ENCODE measurements at regions not wholly inside any gene's neighbourhood (a gene's known extent, or its start where the extent isn't known, plus 50 kb on each side); places are given as distances from the start of the nearest gene placed in this dataset.
"Not testable (repeated sequence)": the region's sequence is repeated elsewhere in the genome, so short reads cannot be mapped to it uniquely, and the experiment has no call there.

DNA sequence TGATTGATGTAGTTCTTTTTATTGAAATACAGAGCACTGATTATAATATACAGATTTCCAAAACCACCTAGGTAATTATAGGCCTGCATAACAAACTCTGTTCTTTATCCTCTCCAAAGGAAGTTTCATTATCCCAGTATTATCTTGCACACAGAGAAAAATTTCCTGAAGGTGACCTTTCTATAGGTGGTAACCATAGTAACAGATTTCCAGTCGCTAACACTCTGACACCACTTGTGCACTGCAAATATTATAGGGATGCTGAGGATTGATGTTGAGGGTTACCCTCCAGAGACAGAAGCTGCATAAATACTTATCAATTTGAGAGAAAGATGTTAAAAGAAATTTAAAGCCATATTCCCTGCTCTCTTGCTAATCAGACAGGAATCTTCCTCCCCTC is 274.5 kb upstream of the NRSN1 start:
- no peak for DNase-seq (ENCODE audit: low spot score)
- Mint-ChIP-seq H3K4me3 (ENCODE audit: unreplicated experiment) (no peak overlapping the region), H3K4me1 (ENCODE audit: unreplicated experiment) (no peaks in the 10 kb centered on the region), H3K27me3 (ENCODE audit: unreplicated experiment) (no peaks in the 10 kb centered on the region), H3K36me3 (ENCODE audit: low read depth, unreplicated experiment) (no peaks in the 10 kb centered on the region), H3K27ac (ENCODE audit: unreplicated experiment) (no peak overlapping the region), H3K9me3 (ENCODE audit: unreplicated experiment) (no peaks in the 10 kb centered on the region)
- TF ChIP-seq, protein P1, sequence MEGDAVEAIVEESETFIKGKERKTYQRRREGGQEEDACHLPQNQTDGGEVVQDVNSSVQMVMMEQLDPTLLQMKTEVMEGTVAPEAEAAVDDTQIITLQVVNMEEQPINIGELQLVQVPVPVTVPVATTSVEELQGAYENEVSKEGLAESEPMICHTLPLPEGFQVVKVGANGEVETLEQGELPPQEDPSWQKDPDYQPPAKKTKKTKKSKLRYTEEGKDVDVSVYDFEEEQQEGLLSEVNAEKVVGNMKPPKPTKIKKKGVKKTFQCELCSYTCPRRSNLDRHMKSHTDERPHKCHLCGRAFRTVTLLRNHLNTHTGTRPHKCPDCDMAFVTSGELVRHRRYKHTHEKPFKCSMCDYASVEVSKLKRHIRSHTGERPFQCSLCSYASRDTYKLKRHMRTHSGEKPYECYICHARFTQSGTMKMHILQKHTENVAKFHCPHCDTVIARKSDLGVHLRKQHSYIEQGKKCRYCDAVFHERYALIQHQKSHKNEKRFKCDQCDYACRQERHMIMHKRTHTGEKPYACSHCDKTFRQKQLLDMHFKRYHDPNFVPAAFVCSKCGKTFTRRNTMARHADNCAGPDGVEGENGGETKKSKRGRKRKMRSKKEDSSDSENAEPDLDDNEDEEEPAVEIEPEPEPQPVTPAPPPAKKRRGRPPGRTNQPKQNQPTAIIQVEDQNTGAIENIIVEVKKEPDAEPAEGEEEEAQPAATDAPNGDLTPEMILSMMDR (IDR thresholded peaks at IDR 0.05; ENCODE audit: unreplicated experiment), result no peak

DNA sequence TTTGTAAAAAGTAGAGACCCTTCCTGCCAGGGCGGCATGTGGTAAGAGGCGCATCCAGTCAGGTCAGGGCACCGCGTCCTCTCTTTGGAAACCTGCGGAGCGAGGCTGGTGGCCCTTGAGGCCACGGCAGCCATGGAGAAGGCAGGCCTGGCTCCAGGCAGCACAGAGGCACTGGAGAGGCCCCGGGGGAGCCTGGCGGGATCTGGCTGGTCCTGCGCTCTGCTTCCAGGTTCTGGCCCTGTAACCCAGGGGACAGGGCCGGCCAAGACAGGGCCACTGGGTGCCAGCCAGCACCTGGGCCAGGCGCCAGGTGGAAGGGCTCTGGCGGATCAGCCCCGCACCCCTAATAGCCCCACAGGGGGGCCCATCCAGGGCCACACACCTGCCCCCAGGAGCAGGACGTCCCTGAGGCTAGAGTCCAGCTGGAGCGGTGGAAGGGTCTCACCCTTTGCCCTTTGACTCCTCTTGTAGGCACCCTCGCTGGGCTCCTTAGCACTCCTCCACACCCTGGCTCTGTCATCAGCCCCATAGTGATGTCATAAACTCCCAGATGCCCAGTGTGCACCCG is 272.4 kb upstream of the NRSN1 start:
- H3K36me3 Mint-ChIP-seq (ENCODE audit: low read depth, unreplicated experiment); H3K4me3 Mint-ChIP-seq (ENCODE audit: unreplicated experiment); H3K9me3 Mint-ChIP-seq (ENCODE audit: unreplicated experiment); H3K27me3 Mint-ChIP-seq (ENCODE audit: unreplicated experiment); DNase-seq (ENCODE audit: low spot score); H3K27ac Mint-ChIP-seq (ENCODE audit: unreplicated experiment); H3K4me1 Mint-ChIP-seq (ENCODE audit: unreplicated experiment): not testable (repeated sequence)

DNA sequence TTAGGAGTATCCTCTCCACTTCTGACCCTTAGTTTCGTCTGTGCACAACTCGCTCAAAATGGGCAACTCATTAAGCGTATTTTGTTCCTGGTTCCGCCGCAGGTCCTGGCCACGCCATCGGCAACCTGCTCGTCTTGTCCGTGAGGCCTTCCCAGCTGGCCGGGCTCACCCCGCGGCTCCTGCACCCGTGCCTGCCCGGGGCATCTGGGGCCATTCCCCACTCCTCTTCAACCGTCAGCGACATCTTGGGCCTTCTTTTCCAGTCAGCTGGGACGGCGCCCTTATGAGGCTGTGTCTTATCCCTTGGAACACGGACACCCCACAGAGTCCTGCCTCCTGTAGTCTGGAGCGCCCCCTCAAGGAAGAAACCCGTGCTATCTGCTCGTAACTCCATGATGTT is 271.9 kb upstream of the NRSN1 start:
- not testable (repeated sequence) for H3K4me3 Mint-ChIP-seq (ENCODE audit: unreplicated experiment); H3K36me3 Mint-ChIP-seq (ENCODE audit: low read depth, unreplicated experiment); DNase-seq (ENCODE audit: low spot score); H3K27me3 Mint-ChIP-seq (ENCODE audit: unreplicated experiment); H3K27ac Mint-ChIP-seq (ENCODE audit: unreplicated experiment); H3K9me3 Mint-ChIP-seq (ENCODE audit: unreplicated experiment); H3K4me1 Mint-ChIP-seq (ENCODE audit: unreplicated experiment)

DNA sequence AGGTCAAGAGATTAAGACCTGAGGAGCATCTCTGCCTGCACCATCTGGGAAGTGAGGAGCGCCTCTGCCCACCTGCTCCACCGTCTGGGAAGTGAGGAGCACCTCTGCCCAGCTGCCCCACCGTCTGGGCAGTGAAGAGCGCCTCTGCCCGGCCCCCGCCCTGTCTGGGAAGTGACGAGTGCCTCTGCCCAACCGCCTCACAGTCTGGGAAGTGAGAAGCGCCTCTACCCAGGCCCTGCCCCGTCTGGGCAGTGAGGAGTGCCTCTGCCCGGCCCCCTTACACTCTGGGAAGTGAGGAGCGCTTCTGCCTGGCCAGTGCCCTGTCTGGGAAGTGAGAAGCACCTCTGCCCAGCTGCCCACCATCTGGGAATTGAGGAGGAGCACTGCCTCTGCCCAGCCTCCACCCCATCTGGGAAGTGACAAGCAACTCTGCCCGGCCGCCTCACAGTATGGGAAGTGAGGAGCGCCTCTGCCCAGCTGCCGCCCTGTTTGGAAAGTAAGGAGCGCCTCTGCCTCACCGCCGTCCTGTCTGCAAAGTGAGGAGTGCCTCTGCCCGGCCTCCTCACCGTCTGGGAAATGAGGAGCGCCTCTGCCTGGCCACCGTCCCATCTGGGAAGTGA is 270.4 kb upstream of the NRSN1 start:
- Mint-ChIP-seq H3K4me1 (ENCODE audit: unreplicated experiment) (no peaks in the 10 kb centered on the region), H3K36me3 (ENCODE audit: low read depth, unreplicated experiment) (no peaks in the 10 kb centered on the region), H3K27ac (ENCODE audit: unreplicated experiment) (no peak overlapping the region), H3K9me3 (ENCODE audit: unreplicated experiment) (no peaks in the 10 kb centered on the region), H3K4me3 (ENCODE audit: unreplicated experiment) (no peak overlapping the region), H3K27me3 (ENCODE audit: unreplicated experiment) (no peaks in the 10 kb centered on the region)
- no peak for DNase-seq (ENCODE audit: low spot score)
- TF ChIP-seq, protein P1 (IDR thresholded peaks at IDR 0.05; ENCODE audit: unreplicated experiment), result no peak

DNA sequence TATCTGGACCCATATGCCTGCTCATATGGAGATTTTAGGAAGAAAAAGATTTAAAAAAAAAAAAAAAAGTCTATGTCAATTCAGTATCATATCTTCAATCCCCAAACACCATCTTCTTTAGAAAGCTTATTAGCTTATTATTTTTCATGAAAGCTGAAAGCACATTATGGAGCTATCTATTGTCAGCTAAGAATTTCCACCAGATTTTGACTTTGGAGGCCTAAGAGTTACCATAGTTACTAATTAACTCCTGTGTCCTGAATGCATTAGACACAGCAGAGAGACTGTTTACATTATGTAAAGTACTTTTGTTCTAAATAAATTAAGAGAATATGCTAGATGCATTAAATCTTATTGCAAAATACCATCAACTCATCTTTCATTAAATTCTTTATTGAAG is 255.5 kb upstream of the NRSN1 start:
- TF ChIP-seq, protein P1 (IDR thresholded peaks at IDR 0.05; ENCODE audit: unreplicated experiment), result no peak
- Mint-ChIP-seq H3K27me3 (ENCODE audit: unreplicated experiment) (no peaks in the 10 kb centered on the region), H3K9me3 (ENCODE audit: unreplicated experiment) (no peaks in the 10 kb centered on the region), H3K27ac (ENCODE audit: unreplicated experiment) (no peak overlapping the region), H3K4me3 (ENCODE audit: unreplicated experiment) (no peak overlapping the region), H3K36me3 (ENCODE audit: low read depth, unreplicated experiment) (no peaks in the 10 kb centered on the region), H3K4me1 (ENCODE audit: unreplicated experiment) (no peaks in the 10 kb centered on the region)
- DNase-seq (ENCODE audit: low spot score), result no peak

DNA sequence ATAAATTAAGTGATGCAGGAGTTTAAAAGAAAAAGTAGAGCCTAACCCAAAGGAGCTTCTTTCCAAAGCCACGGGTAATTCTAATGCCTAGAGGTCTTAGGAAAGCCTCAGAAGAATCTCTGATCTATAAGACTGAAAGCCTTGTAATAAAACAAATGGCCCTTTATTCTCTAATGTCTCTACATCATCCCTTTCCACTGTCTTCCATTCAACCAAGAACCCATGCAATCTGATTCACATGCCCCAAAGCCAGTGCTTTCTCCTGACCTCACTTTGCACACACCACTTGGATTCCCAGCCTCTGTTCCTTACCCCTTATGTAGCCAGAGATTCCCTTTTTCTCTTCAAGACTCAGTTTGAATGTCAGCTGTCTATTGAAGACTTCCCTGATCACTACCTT is 252.9 kb upstream of the NRSN1 start:
- Mint-ChIP-seq H3K27me3 (ENCODE audit: unreplicated experiment) (no peaks in the 10 kb centered on the region), H3K4me1 (ENCODE audit: unreplicated experiment) (no peaks in the 10 kb centered on the region)
- TF ChIP-seq, protein P1 (IDR thresholded peaks at IDR 0.05; ENCODE audit: unreplicated experiment), result no peak

More for the DNA sequence above, 252.9 kb upstream of the NRSN1 start:
- H3K36me3 Mint-ChIP-seq (ENCODE audit: low read depth, unreplicated experiment), result no peaks in the 10 kb centered on the region
- no peaks in the 10 kb centered on the region for H3K9me3 Mint-ChIP-seq (ENCODE audit: unreplicated experiment)
- no peak overlapping the region for H3K27ac Mint-ChIP-seq (ENCODE audit: unreplicated experiment)
- DNase-seq (ENCODE audit: low spot score), result no peak
- no peak overlapping the region for H3K4me3 Mint-ChIP-seq (ENCODE audit: unreplicated experiment)
